ENCODE measurements at regions not wholly inside any gene's neighbourhood (a gene's known extent, or its start where the extent isn't known, plus 50 kb on each side); places are given as distances from the start of the nearest gene placed in this dataset.

DNA sequence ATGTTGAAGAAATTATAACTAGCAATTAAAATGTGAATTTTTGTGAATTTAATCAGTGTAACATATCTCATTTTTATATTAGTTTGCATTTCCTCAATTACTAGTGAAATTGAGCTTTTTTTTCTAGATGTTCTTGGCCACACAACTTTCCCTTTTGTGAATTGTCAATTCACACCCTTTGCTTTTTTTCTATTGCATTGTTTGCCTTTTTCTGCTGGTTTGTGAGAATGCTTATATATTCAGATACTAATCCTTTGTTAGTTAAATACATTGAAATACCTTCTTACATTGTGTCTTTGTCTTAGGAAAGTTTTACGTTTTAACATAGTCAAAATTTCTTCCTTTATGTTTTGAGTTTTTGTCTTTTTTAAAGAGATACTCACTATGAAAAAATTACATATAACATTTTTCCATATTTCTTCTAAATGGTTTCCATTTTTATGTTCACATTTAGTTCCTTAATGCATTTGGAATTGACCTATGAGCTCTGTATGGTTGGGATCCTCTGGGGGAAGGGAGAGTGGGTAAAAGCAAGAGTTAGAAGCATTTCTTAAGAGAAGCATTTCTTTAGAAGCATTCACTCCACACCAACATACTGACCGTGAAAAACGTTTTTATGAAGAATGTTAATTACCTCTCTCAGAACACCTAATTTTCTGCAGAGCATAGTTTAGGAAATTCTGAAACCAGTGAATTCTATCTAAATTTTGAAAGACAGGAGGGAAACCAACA, 126.0 kb downstream of the CAPZA3 start:
- TF ChIP-seq, protein P1, sequence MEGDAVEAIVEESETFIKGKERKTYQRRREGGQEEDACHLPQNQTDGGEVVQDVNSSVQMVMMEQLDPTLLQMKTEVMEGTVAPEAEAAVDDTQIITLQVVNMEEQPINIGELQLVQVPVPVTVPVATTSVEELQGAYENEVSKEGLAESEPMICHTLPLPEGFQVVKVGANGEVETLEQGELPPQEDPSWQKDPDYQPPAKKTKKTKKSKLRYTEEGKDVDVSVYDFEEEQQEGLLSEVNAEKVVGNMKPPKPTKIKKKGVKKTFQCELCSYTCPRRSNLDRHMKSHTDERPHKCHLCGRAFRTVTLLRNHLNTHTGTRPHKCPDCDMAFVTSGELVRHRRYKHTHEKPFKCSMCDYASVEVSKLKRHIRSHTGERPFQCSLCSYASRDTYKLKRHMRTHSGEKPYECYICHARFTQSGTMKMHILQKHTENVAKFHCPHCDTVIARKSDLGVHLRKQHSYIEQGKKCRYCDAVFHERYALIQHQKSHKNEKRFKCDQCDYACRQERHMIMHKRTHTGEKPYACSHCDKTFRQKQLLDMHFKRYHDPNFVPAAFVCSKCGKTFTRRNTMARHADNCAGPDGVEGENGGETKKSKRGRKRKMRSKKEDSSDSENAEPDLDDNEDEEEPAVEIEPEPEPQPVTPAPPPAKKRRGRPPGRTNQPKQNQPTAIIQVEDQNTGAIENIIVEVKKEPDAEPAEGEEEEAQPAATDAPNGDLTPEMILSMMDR (IDR thresholded peaks at IDR 0.05) = no peak
- no peak for TF ChIP-seq POLR2A (IDR thresholded peaks at IDR 0.05)
